ENCODE measurements at regions not wholly inside any gene's neighbourhood (a gene's known extent, or its start where the extent isn't known, plus 50 kb on each side); places are given as distances from the start of the nearest gene placed in this dataset.
A peak's percentile ranks its signal among the peaks of the same experiment; 100 is the strongest.
"Not testable (repeated sequence)": the region's sequence is repeated elsewhere in the genome, so short reads cannot be mapped to it uniquely, and the experiment has no call there.

- DNase-seq (ENCODE audit: low spot score in 2 of 2), result no peak
- H3K36me3 ChIP-seq (replicated peaks), result no peaks in the 10 kb centered on the region
- in situ Hi-C loops (cut with MboI; ENCODE audit: low sequenced_read_pairs), result loop anchor here (25.0 kb wide), 1 partner anchor 285 kb away; no protein-coding TSS in a partner anchor
Measured at GRCh38 chr7:118902600-118902999, 678.1 kb downstream of the ANKRD7 start.

GRCh38 chr7:118907911-118908527, 683.5 kb downstream of the ANKRD7 start:
- H3K9me3 ChIP-seq, result no peaks in the 10 kb centered on the region
- no peaks in the 10 kb centered on the region; the same call in 1 of the 2 replicates for H3K27me3 ChIP-seq (ENCODE audit: low read depth)
- no peaks in the 10 kb centered on the region for H3K4me1 ChIP-seq
- in situ Hi-C loops (cut with MboI; ENCODE audit: low sequenced_read_pairs), result loop anchor here (25.0 kb wide), 1 partner anchor 279 kb away; no protein-coding TSS in a partner anchor
- no peak overlapping the region for H3K4me3 ChIP-seq
- H3K36me3 ChIP-seq (replicated peaks), result no peaks in the 10 kb centered on the region
- DNase-seq (ENCODE audit: low spot score in 2 of 2), result no peak

More at GRCh38 chr7:118902600-118902999, 678.1 kb downstream of the ANKRD7 start:
- Histone ChIP-seq H3K4me3 (no peak overlapping the region), H3K4me1 (no peaks in the 10 kb centered on the region), H3K27me3 (ENCODE audit: low read depth) (no peaks in the 10 kb centered on the region), H3K9me3 (no peaks in the 10 kb centered on the region)

GRCh38 chr7:118916120-118916519, 691.6 kb downstream of the ANKRD7 start:
- in situ Hi-C loops (cut with MboI; ENCODE audit: low sequenced_read_pairs), result loop anchor here (25.0 kb wide), 1 partner anchor 271 kb away; no protein-coding TSS in a partner anchor
- not testable (repeated sequence) for H3K36me3 ChIP-seq (replicated peaks); DNase-seq (ENCODE audit: low spot score in 2 of 2)

GRCh38 chr7:118918556-118918955, 694.1 kb downstream of the ANKRD7 start:
- in situ Hi-C loops (cut with MboI; ENCODE audit: low sequenced_read_pairs), result loop anchor here (25.0 kb wide), 1 partner anchor 269 kb away; no protein-coding TSS in a partner anchor
- peak in 1 of 2 experiments; percentile 38 for DNase-seq (ENCODE audit: low spot score in 2 of 2)
- Histone ChIP-seq H3K27me3 (ENCODE audit: low read depth) (0 out of 2 replicates have a peak, but pooled peaks cover 3% of the 10 kb centered on the region), H3K36me3 (replicated peaks) (no peaks in the 10 kb centered on the region), H3K9me3 (no peaks in the 10 kb centered on the region), H3K4me3 (no peak overlapping the region), H3K4me1 (no peaks in the 10 kb centered on the region)

More at GRCh38 chr7:118916120-118916519, 691.6 kb downstream of the ANKRD7 start:
- not testable (repeated sequence) for H3K4me3 ChIP-seq; H3K27me3 ChIP-seq (ENCODE audit: low read depth); H3K4me1 ChIP-seq; H3K9me3 ChIP-seq

DNA sequence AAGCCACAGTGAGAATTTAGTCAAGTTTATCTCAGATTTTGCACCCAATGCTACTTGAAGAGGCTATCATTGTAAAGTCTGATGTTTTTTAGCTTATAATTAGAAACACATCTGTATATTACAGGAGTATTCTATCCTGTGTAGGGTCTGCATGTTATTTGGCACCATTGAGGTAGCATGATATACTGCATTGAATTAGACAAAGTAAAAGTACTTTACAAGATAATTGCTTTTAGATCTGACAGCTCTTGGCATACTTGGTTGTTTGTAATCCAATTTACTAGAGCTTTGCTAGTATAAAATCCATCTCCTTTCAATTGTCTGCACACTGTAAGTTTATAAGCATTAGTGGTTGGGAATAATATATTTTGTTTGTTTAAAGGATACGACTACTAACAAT, 714.3 kb downstream of the ANKRD7 start:
- Histone ChIP-seq H3K36me3 (replicated peaks) (no peaks in the 10 kb centered on the region), H3K4me3 (no peak overlapping the region), H3K4me1 (no peaks in the 10 kb centered on the region), H3K9me3 (no peaks in the 10 kb centered on the region), H3K27me3 (ENCODE audit: low read depth) (0 out of 2 replicates have a peak, but pooled peaks cover 12% of the 10 kb centered on the region)
- DNase-seq (ENCODE audit: low spot score in 2 of 2), result peak in 1 of 2 experiments; percentile 4
- in situ Hi-C loops (cut with MboI; ENCODE audit: low sequenced_read_pairs), result no loop called here

DNA sequence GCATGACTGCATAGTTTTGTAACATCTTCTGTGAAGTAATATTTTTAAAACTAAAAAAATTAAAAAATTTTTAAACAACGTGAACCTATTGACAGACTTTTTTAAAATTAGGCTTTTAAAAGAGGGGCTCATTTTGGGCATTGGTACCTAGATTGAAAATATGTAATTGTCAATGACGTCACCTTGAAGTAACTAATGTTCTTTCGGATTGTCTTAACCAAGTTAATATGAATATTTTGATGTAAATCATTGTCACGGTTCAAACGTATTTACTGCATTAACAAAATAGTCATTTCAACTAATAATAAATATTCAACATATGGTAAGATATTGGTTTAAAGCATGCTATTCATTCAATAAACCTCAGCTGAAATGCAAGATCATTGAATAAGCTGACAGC, 719.8 kb downstream of the ANKRD7 start:
- H3K4me3 ChIP-seq, result no peak overlapping the region
- in situ Hi-C loops (cut with MboI; ENCODE audit: low sequenced_read_pairs), result no loop called here
- H3K4me1 ChIP-seq, result no peaks in the 10 kb centered on the region
- no peak for DNase-seq (ENCODE audit: low spot score in 2 of 2)
- no peaks in the 10 kb centered on the region for H3K9me3 ChIP-seq
- no peaks in the 10 kb centered on the region for H3K36me3 ChIP-seq (replicated peaks)
- H3K27me3 ChIP-seq (ENCODE audit: low read depth), result no peaks in the 10 kb centered on the region; the same call in 1 of the 2 replicates

DNA sequence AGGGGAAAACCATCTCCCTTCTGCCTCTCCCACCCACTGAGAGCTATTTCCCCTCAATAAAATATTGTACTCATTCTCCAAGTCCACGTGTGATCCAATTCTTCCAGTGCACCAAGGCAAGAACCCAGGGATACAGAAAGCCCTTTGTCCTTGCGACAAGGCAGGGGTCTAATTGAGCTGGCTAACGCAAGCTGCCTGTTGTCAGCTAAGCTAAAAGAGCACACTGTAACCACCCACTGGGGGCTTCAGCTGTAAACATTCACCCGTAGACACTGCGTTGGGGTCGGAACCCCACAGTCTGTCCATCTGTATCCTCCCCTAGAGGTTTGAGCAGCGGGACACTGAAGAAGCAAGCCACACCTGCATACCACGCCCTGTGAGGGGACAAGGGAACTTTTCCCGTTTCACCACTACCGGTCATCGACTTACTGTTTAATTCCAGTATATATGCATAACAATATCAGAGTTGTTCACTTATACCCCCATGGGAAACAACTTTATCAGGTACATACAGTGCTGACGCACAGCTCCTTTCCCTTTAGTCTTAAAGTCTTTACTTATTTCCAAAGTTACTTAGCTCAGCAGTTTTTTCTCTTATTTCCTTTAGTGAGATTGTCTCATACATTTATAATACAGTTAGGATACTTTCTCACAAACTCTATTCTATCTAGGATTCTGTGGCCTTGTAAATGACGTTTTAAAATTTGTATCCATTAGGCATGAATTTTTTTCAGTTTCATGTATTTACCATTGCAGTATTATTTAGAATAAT, 721.6 kb downstream of the ANKRD7 start:
- H3K4me3 ChIP-seq, result no peak overlapping the region

GRCh38 chr7:118948508-118948907, 724.0 kb downstream of the ANKRD7 start:
- Histone ChIP-seq H3K4me1 (no peaks in the 10 kb centered on the region), H3K4me3 (no peak overlapping the region), H3K9me3 (no peaks in the 10 kb centered on the region), H3K27me3 (ENCODE audit: low read depth) (no peaks in the 10 kb centered on the region; the same call in none of the 2 replicates), H3K36me3 (replicated peaks) (no peaks in the 10 kb centered on the region)
- no peak for DNase-seq (ENCODE audit: low spot score in 2 of 2)
- in situ Hi-C loops (cut with MboI; ENCODE audit: low sequenced_read_pairs), result no loop called here

More for the DNA sequence above, 721.6 kb downstream of the ANKRD7 start:
- no peak for DNase-seq (ENCODE audit: low spot score in 2 of 2)
- Histone ChIP-seq H3K36me3 (replicated peaks) (no peaks in the 10 kb centered on the region), H3K9me3 (no peaks in the 10 kb centered on the region), H3K4me1 (no peaks in the 10 kb centered on the region), H3K27me3 (ENCODE audit: low read depth) (no peaks in the 10 kb centered on the region; the same call in 1 of the 2 replicates)
- in situ Hi-C loops (cut with MboI; ENCODE audit: low sequenced_read_pairs), result no loop called here

GRCh38 chr7:118949031-118949430, 724.5 kb downstream of the ANKRD7 start:
- H3K4me1 ChIP-seq, result no peaks in the 10 kb centered on the region
- no peak overlapping the region for H3K4me3 ChIP-seq
- H3K9me3 ChIP-seq, result no peaks in the 10 kb centered on the region
- H3K36me3 ChIP-seq (replicated peaks), result no peaks in the 10 kb centered on the region
- no peak for DNase-seq (ENCODE audit: low spot score in 2 of 2)
- in situ Hi-C loops (cut with MboI; ENCODE audit: low sequenced_read_pairs), result no loop called here
- no peaks in the 10 kb centered on the region; the same call in none of the 2 replicates for H3K27me3 ChIP-seq (ENCODE audit: low read depth)

DNA sequence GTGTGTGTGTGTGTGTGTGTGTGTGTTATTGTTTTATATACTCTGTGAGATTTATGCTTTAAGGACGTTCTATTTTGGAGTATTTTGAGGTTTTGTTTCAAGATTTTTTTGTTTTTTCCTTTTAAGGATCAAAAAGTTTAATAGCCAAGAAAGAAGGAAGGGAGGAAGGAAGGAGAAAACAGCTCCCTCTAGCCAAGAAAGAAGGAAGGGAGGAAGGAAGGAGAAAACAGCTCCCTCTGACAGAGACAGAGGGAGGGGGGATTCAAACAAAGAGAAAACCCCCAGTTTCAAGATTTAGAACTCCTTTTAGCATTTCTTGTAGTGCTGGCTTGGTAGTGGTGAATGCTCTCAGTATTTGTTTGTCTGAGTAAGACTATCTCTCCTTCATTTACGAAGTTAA, 731.8 kb downstream of the ANKRD7 start:
- H3K9me3 ChIP-seq; H3K4me1 ChIP-seq; H3K27me3 ChIP-seq (ENCODE audit: low read depth); DNase-seq (ENCODE audit: low spot score in 2 of 2); H3K4me3 ChIP-seq; H3K36me3 ChIP-seq (replicated peaks); in situ Hi-C loops (cut with MboI; ENCODE audit: low sequenced_read_pairs): not testable (repeated sequence)

DNA sequence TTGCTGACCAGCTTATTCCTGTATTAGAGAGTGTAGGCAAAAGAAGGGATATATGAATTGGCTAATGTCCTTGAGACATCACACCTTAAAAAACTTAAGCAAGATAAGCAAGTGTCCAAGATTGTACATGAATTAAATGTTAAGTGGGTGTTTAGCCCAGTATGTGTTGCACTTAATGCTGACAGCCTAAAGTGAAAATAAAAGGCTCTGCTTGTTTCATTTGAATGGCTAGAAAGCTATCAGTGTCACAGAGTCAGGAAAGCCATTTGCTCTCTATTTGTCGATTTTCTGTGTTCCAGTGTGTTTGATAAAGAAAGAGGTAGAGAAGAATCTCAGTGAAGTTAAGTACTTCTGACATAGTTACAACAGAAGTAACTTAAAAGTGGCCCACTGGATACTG, 744.9 kb downstream of the ANKRD7 start:
- peaks cover 3% of the 10 kb centered on the region; the same call in 1 of the 2 replicates for H3K27me3 ChIP-seq (ENCODE audit: low read depth)
- DNase-seq (ENCODE audit: low spot score in 2 of 2), result no peak
- in situ Hi-C loops (cut with MboI; ENCODE audit: low sequenced_read_pairs), result no loop called here
- H3K4me3 ChIP-seq, result no peak overlapping the region
- H3K9me3 ChIP-seq, result no peaks in the 10 kb centered on the region
- no peaks in the 10 kb centered on the region for H3K4me1 ChIP-seq
- no peaks in the 10 kb centered on the region for H3K36me3 ChIP-seq (replicated peaks)

GRCh38 chr7:118971706-118972105, 747.2 kb downstream of the ANKRD7 start:
- no peaks in the 10 kb centered on the region for H3K4me1 ChIP-seq
- no peaks in the 10 kb centered on the region for H3K36me3 ChIP-seq (replicated peaks)
- H3K4me3 ChIP-seq, result no peak overlapping the region
- no peaks in the 10 kb centered on the region for H3K9me3 ChIP-seq
- DNase-seq (ENCODE audit: low spot score in 2 of 2), result no peak
- peaks cover 3% of the 10 kb centered on the region; the same call in 1 of the 2 replicates for H3K27me3 ChIP-seq (ENCODE audit: low read depth)
- in situ Hi-C loops (cut with MboI; ENCODE audit: low sequenced_read_pairs), result no loop called here

DNA sequence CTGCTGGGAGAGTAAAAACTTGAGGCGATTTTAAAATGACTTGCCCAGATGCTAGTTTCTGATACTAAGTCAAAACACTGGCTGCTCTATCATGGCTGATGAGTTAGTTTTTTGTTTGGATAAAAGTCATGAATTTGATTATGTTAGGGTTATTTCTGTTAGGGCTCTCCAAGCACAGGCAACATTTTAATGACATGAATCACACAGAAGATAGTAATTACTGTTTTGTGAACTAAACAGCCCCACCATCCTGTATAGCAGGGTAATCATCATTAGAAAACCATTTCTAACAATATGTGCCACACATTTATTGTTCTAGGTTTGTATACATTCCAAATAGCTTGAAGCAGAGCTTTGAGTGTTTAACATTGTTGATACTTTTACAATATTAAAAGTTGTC, 750.3 kb downstream of the ANKRD7 start:
- H3K36me3 ChIP-seq (replicated peaks), result no peaks in the 10 kb centered on the region
- H3K9me3 ChIP-seq, result no peaks in the 10 kb centered on the region

GRCh38 chr7:118995350-118995749, 770.8 kb downstream of the ANKRD7 start:
- H3K36me3 ChIP-seq (replicated peaks), result no peaks in the 10 kb centered on the region
- no peaks in the 10 kb centered on the region for H3K27me3 ChIP-seq (ENCODE audit: low read depth)
- no peaks in the 10 kb centered on the region for H3K9me3 ChIP-seq
- no peak for DNase-seq (ENCODE audit: low spot score in 2 of 2)
- in situ Hi-C loops (cut with MboI; ENCODE audit: low sequenced_read_pairs), result no loop called here
- no peak overlapping the region for H3K4me3 ChIP-seq
- no peaks in the 10 kb centered on the region for H3K4me1 ChIP-seq

More for the DNA sequence above, 750.3 kb downstream of the ANKRD7 start:
- Histone ChIP-seq H3K4me3 (no peak overlapping the region), H3K27me3 (ENCODE audit: low read depth) (0 out of 2 replicates have a peak, but pooled peaks cover 3% of the 10 kb centered on the region), H3K4me1 (no peaks in the 10 kb centered on the region)
- no peak for DNase-seq (ENCODE audit: low spot score in 2 of 2)
- in situ Hi-C loops (cut with MboI; ENCODE audit: low sequenced_read_pairs), result no loop called here
